Effector memory CD4-positive, alpha-beta T cell (primary cell): ENCODE measurements at regions not wholly inside any gene's neighbourhood (a gene's known extent, or its start where the extent isn't known, plus 50 kb on each side); places are given as distances from the start of the nearest gene placed in this dataset.

Source experiments
- DNase-seq, 3 donors: peaks; one replicate each; pipeline ENCODE4 v3.0.0-alpha.2; 2020
- H3K27ac ChIP-seq: 2 replicates; pipeline ENCODE4 v1.7.0; 2013; ENCODE audit warnings: mild to moderate bottlenecking, low read length, moderate library complexity; ENCODE audit not compliant: insufficient read depth, poor library complexity, severe bottlenecking
- H3K27me3 ChIP-seq: replicated peaks from 2 replicates; pipeline ENCODE4 v1.7.0; 2013; ENCODE audit warnings: mild to moderate bottlenecking, low read length; ENCODE audit not compliant: insufficient read depth, control insufficient read depth, poor library complexity, severe bottlenecking
- H3K36me3 ChIP-seq: 2 replicates; pipeline ENCODE4 v1.7.0; 2013; ENCODE audit warnings: mild to moderate bottlenecking, low read length, moderate library complexity; ENCODE audit not compliant: control insufficient read depth, insufficient read depth
- H3K4me1 ChIP-seq: 2 replicates; pipeline ENCODE4 v1.7.0; 2013; ENCODE audit warnings: low read length, mild to moderate bottlenecking; ENCODE audit not compliant: control insufficient read depth, insufficient read depth, poor library complexity, severe bottlenecking
- H3K4me3 ChIP-seq: 2 replicates; pipeline ENCODE4 v1.7.0; 2013; ENCODE audit warnings: low read length, low read depth, mild to moderate bottlenecking; ENCODE audit not compliant: insufficient read depth, poor library complexity, severe bottlenecking
- H3K9me3 ChIP-seq: 2 replicates; pipeline ENCODE4 v1.7.0; 2013; ENCODE audit warnings: mild to moderate bottlenecking, low read length, moderate library complexity; ENCODE audit not compliant: control insufficient read depth

- no peaks in the 10 kb centered on the region for H3K36me3 ChIP-seq
- H3K9me3 ChIP-seq = no peaks in the 10 kb centered on the region
- no peak overlapping the region for H3K4me3 ChIP-seq
- H3K27me3 ChIP-seq = no peaks in the 10 kb centered on the region
- no peak for DNase-seq
- no peak overlapping the region for H3K27ac ChIP-seq
- H3K4me1 ChIP-seq = no peaks in the 10 kb centered on the region
Measured at GRCh38 chr2:224183086-224183485, 144.0 kb upstream of the SERPINE2 start.

GRCh38 chr2:224182498-224182897 lies 143.4 kb upstream of the SERPINE2 start:
- H3K36me3 ChIP-seq = no peaks in the 10 kb centered on the region
- H3K27ac ChIP-seq = no peak overlapping the region
- H3K9me3 ChIP-seq = no peaks in the 10 kb centered on the region
- no peaks in the 10 kb centered on the region for H3K27me3 ChIP-seq
- no peaks in the 10 kb centered on the region for H3K4me1 ChIP-seq
- H3K4me3 ChIP-seq = no peak overlapping the region
- no peak for DNase-seq

- H3K36me3 ChIP-seq = no peaks in the 10 kb centered on the region
- no peaks in the 10 kb centered on the region for H3K9me3 ChIP-seq
- H3K27me3 ChIP-seq = no peaks in the 10 kb centered on the region
- DNase-seq = no peak
- no peak overlapping the region for H3K4me3 ChIP-seq
- H3K27ac ChIP-seq = no peak overlapping the region
- H3K4me1 ChIP-seq = no peaks in the 10 kb centered on the region
Measured at GRCh38 chr2:224181534-224182155, 142.6 kb upstream of the SERPINE2 start.

GRCh38 chr2:224180810-224181209 lies 141.7 kb upstream of the SERPINE2 start:
- DNase-seq = no peak
- H3K4me1 ChIP-seq = no peaks in the 10 kb centered on the region
- no peaks in the 10 kb centered on the region for H3K9me3 ChIP-seq
- no peak overlapping the region for H3K4me3 ChIP-seq
- H3K27me3 ChIP-seq = no peaks in the 10 kb centered on the region
- H3K27ac ChIP-seq = no peak overlapping the region
- no peaks in the 10 kb centered on the region for H3K36me3 ChIP-seq

- no peak for DNase-seq
- H3K27me3 ChIP-seq = no peaks in the 10 kb centered on the region
- no peak overlapping the region for H3K4me3 ChIP-seq
- no peaks in the 10 kb centered on the region for H3K9me3 ChIP-seq
- no peak overlapping the region for H3K27ac ChIP-seq
- no peaks in the 10 kb centered on the region for H3K36me3 ChIP-seq
- no peaks in the 10 kb centered on the region for H3K4me1 ChIP-seq
Measured at GRCh38 chr2:224178056-224178455, 139.0 kb upstream of the SERPINE2 start.

GRCh38 chr2:224175538-224175937 lies 136.5 kb upstream of the SERPINE2 start:
- no peaks in the 10 kb centered on the region for H3K36me3 ChIP-seq
- no peak overlapping the region for H3K4me3 ChIP-seq
- no peaks in the 10 kb centered on the region for H3K9me3 ChIP-seq
- H3K27me3 ChIP-seq = no peaks in the 10 kb centered on the region
- DNase-seq = no peak
- no peak overlapping the region for H3K27ac ChIP-seq
- H3K4me1 ChIP-seq = no peaks in the 10 kb centered on the region

GRCh38 chr2:224174990-224175389 lies 135.9 kb upstream of the SERPINE2 start:
- Histone ChIP-seq H3K9me3 (no peaks in the 10 kb centered on the region), H3K4me3 (no peak overlapping the region), H3K36me3 (no peaks in the 10 kb centered on the region), H3K4me1 (no peaks in the 10 kb centered on the region), H3K27me3 (no peaks in the 10 kb centered on the region), H3K27ac (no peak overlapping the region)
- DNase-seq = no peak

- no peaks in the 10 kb centered on the region for H3K4me1 ChIP-seq
- DNase-seq = no peak
Measured at GRCh38 chr2:224174521-224174920, 135.4 kb upstream of the SERPINE2 start.

GRCh38 chr2:224173933-224174332 lies 134.8 kb upstream of the SERPINE2 start:
- Histone ChIP-seq H3K4me3 (no peak overlapping the region), H3K27me3 (no peaks in the 10 kb centered on the region), H3K9me3 (no peaks in the 10 kb centered on the region), H3K36me3 (no peaks in the 10 kb centered on the region), H3K27ac (no peak overlapping the region), H3K4me1 (no peaks in the 10 kb centered on the region)
- no peak for DNase-seq

More at GRCh38 chr2:224174521-224174920, 135.4 kb upstream of the SERPINE2 start:
- Histone ChIP-seq H3K9me3 (no peaks in the 10 kb centered on the region), H3K36me3 (no peaks in the 10 kb centered on the region), H3K27me3 (no peaks in the 10 kb centered on the region), H3K27ac (no peak overlapping the region), H3K4me3 (no peak overlapping the region)

- H3K27me3 ChIP-seq = no peaks in the 10 kb centered on the region
- H3K4me3 ChIP-seq = no peak overlapping the region
- H3K27ac ChIP-seq = no peak overlapping the region
- no peaks in the 10 kb centered on the region for H3K4me1 ChIP-seq
- no peak for DNase-seq
- no peaks in the 10 kb centered on the region for H3K36me3 ChIP-seq
- H3K9me3 ChIP-seq = no peaks in the 10 kb centered on the region
Measured at GRCh38 chr2:224173210-224173609, 134.1 kb upstream of the SERPINE2 start.
